Occipital lobe (tissue), 1 donor: ENCODE measurements at regions not wholly inside any gene's neighbourhood (a gene's known extent, or its start where the extent isn't known, plus 50 kb on each side); places are given as distances from the start of the nearest gene placed in this dataset.

Source experiments
- DNase-seq: peaks from one replicate; lab custom pipeline; 2025; lab: John Stamatoyannopoulos, UW

- no peak for DNase-seq
Observed at GRCh38 chr3:177561769-177562392, 364.6 kb upstream of the TBL1XR1 start.

DNA sequence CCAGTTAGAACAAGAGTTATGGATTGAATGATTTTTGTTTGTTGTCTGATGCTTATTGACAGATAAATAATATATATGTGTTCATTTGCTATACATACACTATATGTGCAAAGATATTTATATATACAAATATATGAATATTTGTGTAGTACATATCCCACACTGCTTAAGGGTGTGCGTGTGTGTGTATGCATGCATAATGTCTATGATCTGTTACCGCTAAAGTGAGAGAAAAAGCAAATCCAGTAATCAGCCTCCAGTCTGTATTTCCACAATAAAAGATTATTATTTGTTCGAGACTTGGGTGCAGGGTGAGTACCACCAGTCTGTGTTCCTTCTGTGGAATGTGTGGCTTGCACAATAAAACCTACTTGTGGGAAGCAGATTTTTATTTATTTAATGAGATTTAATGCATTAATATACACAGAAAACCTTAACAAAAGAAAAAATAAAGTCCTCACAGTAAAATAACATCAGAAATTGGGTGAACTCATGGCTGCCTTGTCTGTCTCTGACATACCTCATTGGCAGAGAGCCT is 366.0 kb upstream of the TBL1XR1 start:
- no peak for DNase-seq

- DNase-seq = no peak
Observed at GRCh38 chr3:177563792-177564191, 366.5 kb upstream of the TBL1XR1 start.

- no peak for DNase-seq
Observed at GRCh38 chr3:177565981-177566380, 368.7 kb upstream of the TBL1XR1 start.

DNA sequence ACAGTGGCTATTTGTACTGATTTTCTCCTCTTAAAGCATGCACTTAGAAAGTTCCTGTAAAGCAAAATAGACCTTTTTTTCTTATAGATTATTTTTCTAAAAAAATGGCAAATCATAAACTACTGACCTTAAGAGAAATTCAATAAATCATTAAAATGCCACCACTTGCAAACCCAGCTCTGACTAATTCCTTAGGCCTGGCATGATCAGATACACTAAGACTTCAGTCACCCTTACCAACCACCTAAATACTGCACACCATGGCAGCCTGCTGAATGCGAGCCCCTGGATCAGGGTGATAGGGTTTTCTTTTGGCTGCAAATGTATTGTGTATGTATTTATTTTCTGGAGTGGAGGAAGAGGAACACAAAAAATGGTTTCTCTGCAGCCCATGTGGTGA is 370.6 kb upstream of the TBL1XR1 start:
- no peak for DNase-seq

DNA sequence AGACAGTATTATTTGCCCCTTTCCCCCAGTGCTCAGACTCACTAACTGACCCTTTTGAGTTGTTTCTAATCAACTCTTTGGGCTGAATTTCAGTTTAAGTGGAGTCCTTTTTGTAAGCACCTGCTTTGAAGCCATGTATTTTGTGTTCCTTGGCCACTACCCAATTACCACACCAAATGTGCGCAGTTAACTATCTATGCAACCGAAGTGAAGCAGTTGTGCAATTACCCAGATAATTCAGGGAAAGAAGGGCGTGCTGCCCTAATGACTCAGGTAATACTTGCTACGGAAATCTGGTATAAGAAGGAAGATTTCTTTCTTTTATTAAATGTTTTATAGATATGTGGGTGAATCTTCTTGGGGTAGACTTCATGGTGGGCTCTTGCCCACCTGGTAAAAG is 371.9 kb upstream of the TBL1XR1 start:
- no peak for DNase-seq

- DNase-seq = no peak
Observed at GRCh38 chr3:177569875-177570657, 372.8 kb upstream of the TBL1XR1 start.

DNA sequence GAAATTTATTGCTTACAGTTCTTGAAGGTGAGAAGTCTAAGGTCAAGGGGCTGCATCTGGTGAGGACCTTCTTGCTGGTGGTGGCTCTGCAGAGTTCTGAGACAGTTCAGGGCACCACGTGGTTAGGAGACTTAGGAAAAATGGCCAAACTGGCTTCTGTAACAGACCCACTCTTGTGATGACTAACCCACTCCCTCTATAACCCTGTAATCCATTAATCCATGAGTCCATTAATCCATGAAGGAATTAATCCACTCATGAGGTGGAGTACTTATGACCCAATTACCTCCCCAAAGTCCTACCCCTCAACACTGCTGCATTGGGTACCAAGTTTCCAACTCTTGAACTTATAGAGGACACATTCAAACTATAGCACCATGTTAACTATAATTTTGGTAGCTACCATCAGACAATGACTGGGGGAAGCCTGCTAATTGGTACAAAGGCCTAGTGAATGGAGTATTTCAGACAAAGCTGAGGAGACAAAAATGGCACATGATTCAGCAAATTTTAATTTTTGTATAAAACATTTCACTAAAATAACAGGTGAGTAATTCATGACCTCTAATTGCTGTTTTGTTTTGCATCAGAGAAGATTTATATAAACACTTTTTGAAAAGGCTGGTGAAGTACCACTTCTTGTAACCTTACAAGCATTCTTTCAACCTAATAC is 374.1 kb upstream of the TBL1XR1 start:
- no peak for DNase-seq

GRCh38 chr3:177571944-177572315 is 374.6 kb upstream of the TBL1XR1 start:
- DNase-seq = no peak

- DNase-seq = peak; percentile 19
Observed at GRCh38 chr3:177574222-177574856, 377.1 kb upstream of the TBL1XR1 start.

DNA sequence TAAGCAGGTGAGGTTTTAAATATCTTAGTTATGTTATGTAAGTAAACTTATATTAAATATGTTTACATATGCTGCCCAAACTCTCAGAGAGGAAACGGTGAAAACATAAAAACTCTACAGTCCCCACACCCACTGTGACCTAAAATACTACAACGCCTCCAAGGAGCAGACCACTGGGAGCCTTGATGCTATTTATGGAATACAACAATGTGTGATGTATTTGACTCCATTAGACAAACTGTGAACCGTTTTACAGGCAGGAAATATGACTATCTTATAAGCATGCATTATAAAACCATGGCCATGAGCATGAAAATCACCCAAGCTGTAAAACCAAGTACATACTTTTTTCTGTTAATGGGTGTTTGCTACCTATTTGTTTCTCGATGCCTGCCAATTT is 379.5 kb upstream of the TBL1XR1 start:
- no peak for DNase-seq

GRCh38 chr3:177578488-177578887 is 381.2 kb upstream of the TBL1XR1 start:
- no peak for DNase-seq

DNA sequence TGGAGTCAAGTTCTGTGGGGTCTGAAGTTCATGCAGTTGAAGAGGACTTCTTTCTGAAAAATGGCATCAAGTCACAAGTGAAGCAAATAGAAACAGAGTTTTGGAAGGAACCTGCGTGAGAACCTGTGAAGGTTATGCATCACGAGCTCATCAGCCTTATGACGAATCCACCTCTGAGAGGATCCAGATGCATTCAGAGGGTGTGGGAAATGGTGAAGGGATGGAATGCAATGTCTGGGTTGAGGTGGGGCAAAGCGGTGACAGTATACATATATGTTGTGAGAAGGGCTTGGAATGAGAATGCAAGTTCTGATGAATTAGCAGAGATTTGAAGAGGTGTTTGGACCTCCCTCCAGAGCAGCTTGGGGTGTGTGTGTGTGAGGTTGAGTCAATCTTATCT is 382.1 kb upstream of the TBL1XR1 start:
- no peak for DNase-seq

- DNase-seq = no peak
Observed at GRCh38 chr3:177580437-177580836, 383.2 kb upstream of the TBL1XR1 start.

DNA sequence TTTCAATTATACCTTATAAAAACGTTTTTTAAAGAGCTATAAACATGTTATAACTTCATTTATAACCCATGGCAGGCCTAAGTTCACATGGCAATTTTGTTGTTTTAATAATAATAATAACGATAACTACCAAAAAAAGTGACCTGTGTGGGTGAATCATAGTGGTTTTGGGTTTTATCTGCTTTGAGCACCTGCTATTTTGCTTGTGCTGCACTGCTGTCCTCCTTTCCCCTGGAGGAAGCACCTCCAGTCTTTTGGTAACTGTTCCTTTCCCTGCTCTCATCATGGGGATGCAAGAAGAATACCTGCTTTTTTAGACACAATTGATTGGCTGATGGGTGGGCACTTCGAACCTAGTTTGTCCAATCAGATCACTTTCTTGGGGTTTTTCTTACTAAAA is 388.0 kb upstream of the TBL1XR1 start:
- DNase-seq = no peak

DNA sequence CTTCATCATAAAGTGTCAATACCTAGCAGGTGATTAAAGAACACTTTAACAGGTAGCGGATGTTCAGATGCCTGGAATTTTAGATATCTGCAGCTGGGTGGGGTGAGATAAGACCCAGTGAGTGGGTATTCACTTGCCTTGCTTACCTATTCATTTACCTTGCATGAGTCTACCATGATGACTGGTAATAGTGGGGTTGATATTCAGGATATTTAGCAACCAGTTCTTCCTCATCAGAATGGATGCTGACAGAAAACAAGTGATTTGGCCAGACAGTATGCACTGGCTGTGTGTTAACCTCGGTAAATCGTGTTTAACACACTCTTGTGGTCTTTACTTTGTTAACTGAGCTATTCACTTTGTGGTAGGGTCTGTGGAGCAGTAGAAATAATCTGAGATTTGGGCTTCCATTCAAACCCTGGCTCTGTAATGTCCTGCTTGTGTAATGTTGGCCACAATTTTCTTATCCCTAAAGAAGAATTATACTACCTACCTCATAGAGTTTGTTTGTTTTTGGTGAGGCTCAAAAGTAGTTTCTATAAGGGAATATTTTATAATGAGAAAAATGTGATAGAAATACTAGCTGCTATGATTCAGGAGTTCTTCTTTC is 391.9 kb upstream of the TBL1XR1 start:
- no peak for DNase-seq

- no peak for DNase-seq
Observed at GRCh38 chr3:177589911-177590381, 392.7 kb upstream of the TBL1XR1 start.

DNA sequence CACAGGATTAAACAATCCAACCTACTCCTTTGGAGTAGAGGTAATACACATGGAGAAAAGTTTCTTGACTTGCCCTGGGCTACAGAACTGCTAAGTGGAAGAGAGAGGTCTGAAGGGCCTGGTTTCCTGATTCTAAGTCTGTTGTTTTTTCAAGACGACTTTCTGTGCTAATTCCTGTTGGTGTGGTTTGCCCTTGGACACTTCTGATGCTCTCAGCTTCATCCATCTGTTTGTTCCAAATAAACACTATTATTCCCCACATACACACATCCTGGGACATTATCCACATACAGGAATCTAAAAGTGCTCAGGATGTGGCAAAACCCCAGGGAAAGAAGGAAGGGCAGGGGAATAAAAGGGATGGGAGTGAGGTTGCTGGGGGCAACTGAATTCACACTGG is 393.5 kb upstream of the TBL1XR1 start:
- no peak for DNase-seq

GRCh38 chr3:177591379-177591778 is 394.1 kb upstream of the TBL1XR1 start:
- DNase-seq = no peak

- DNase-seq = no peak
Observed at GRCh38 chr3:177594096-177594495, 396.8 kb upstream of the TBL1XR1 start.

DNA sequence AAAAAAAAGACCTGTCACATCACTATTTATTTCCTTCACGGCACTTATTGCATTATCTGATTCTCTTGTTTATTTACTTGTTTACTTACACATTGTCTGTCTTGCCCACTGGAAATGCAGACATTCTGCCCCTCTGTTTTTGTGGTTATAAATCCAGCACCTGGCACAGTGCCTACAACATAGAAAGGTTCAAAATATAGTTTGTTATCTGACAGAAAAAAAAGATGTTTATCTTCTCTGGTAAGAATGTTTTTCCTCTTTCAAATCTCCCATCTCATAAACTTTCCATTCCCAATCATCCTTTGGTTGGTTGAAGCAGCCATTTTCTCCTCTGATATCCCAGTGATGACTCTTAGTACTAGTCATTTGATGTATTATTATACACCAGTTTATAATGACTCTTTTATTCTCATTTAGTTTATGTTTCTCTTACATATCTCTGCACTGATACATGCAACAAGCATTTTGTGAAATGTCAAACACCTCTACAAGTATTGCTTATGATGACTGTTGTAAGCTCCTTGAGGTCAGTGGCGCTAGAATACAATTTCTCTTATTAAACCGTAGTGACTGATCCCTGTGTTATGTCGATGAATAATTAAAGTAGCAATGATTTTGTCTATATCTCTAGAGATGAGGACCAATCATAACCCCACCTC is 398.4 kb upstream of the TBL1XR1 start:
- DNase-seq = no peak
